ENCODE measurements at regions not wholly inside any gene's neighbourhood (a gene's known extent, or its start where the extent isn't known, plus 50 kb on each side); places are given as distances from the start of the nearest gene placed in this dataset.

- TF ChIP-seq CTCF (IDR thresholded peaks at IDR 0.05): no peak
- TF ChIP-seq POLR2A (IDR thresholded peaks at IDR 0.05): no peak
These were observed 652.1 kb downstream of the GABRG2 start for GRCh38 chr5:162719720-162720119.
